ENCODE measurements at regions not wholly inside any gene's neighbourhood (a gene's known extent, or its start where the extent isn't known, plus 50 kb on each side); places are given as distances from the start of the nearest gene placed in this dataset.

GRCh38 chr6:14380901-14381828, 263.6 kb downstream of the CD83 start:
- intact Hi-C loops (cut with micrococcal nuclease; ENCODE audit: unreplicated experiment), result loop anchor here (5.0 kb wide), 1 partner anchor 169 kb away; no protein-coding TSS in a partner anchor
- no TSS peak for BruUV-seq (replicated peaks)
- Histone ChIP-seq H3K27ac (ENCODE audit: low read depth, low read length, poor library complexity, severe bottlenecking) (peak overlapping the region; percentile 74), H3K4me2 (ENCODE audit: low read length) (peak overlapping the region; percentile 72), H3K9me2 (ENCODE audit: insufficient read depth, low read length) (no peaks in the 10 kb centered on the region), H3K79me2 (ENCODE audit: insufficient read depth, low read depth, low read length) (no peaks in the 10 kb centered on the region), H2AFZ (ENCODE audit: low read length) (peak overlapping the region; percentile 80; the same call in 1 of the 2 replicates), H4K20me1 (ENCODE audit: insufficient read depth, low read length) (no peaks in the 10 kb centered on the region), H3K4me1 (ENCODE audit: insufficient read depth, low read length, poor library complexity, severe bottlenecking) (peaks cover 52% of the 10 kb centered on the region), H3K9me3 (ENCODE audit: low read length) (no peaks in the 10 kb centered on the region; the same call in 1 of the 2 replicates), H3K36me3 (ENCODE audit: insufficient read depth, low read length) (no peaks in the 10 kb centered on the region), H3K4me3 (ENCODE audit: low read depth, low read length, poor library complexity, severe bottlenecking) (peak overlapping the region; percentile 28)
- TF ChIP-seq EZH2phosphoT487 (IDR thresholded peaks at IDR 0.05; ENCODE audit: borderline replicate concordance, low read depth, low read length), result no peak
- TF ChIP-seq CTCF (conservative IDR thresholded peaks at IDR 0.05; ENCODE audit: low read length), result no peak
- no peak for DNase-seq (ENCODE audit: low spot score)
- ChIA-PET CTCF (ENCODE audit: unreplicated experiment) (no interaction called here), POLR2A (interaction anchor here (0.6 to 2.7 kb wide), 4 partner anchors 28 to 300 kb away, joined by 3 to 6 read pairs (median 4); no protein-coding TSS in a partner anchor)

GRCh38 chr6:14381829-14382677, 264.5 kb downstream of the CD83 start:
- H3K36me3 ChIP-seq (ENCODE audit: insufficient read depth, low read length), result no peaks in the 10 kb centered on the region
- peaks cover 57% of the 10 kb centered on the region for H3K4me1 ChIP-seq (ENCODE audit: insufficient read depth, low read length, poor library complexity, severe bottlenecking)
- TF ChIP-seq CTCF (conservative IDR thresholded peaks at IDR 0.05; ENCODE audit: low read length) (peak; percentile 40), EZH2phosphoT487 (IDR thresholded peaks at IDR 0.05; ENCODE audit: borderline replicate concordance, low read depth, low read length) (no peak)
- peak; percentile 88 for DNase-seq (ENCODE audit: low spot score)
- H3K79me2 ChIP-seq (ENCODE audit: insufficient read depth, low read depth, low read length), result no peaks in the 10 kb centered on the region
- ChIA-PET CTCF (ENCODE audit: unreplicated experiment) (no interaction called here), POLR2A (interaction anchor here (0.6 to 2.7 kb wide), 5 partner anchors 29 to 299 kb away, joined by 3 to 6 read pairs (median 3); no protein-coding TSS in a partner anchor)
- H3K4me2 ChIP-seq (ENCODE audit: low read length), result peak overlapping the region; percentile 72
- no TSS peak for BruUV-seq (replicated peaks)
- H3K4me3 ChIP-seq (ENCODE audit: low read depth, low read length, poor library complexity, severe bottlenecking), result peak overlapping the region; percentile 28
- H3K9me2 ChIP-seq (ENCODE audit: insufficient read depth, low read length), result no peaks in the 10 kb centered on the region
- peak overlapping the region; percentile 74 for H3K27ac ChIP-seq (ENCODE audit: low read depth, low read length, poor library complexity, severe bottlenecking)
- intact Hi-C loops (cut with micrococcal nuclease; ENCODE audit: unreplicated experiment), result loop anchor here (2.0 to 5.0 kb wide), 2 partner anchors 170 to 283 kb away; no protein-coding TSS in a partner anchor
- no peaks in the 10 kb centered on the region; the same call in 1 of the 2 replicates for H3K9me3 ChIP-seq (ENCODE audit: low read length)
- H4K20me1 ChIP-seq (ENCODE audit: insufficient read depth, low read length), result no peaks in the 10 kb centered on the region
- H2AFZ ChIP-seq (ENCODE audit: low read length), result peak overlapping the region; percentile 80
